ENCODE measurements at regions not wholly inside any gene's neighbourhood (a gene's known extent, or its start where the extent isn't known, plus 50 kb on each side); places are given as distances from the start of the nearest gene placed in this dataset.

GRCh38 chr2:147408357-147408756 lies 436.5 kb upstream of the ACVR2A start:
- DNase-seq (ENCODE audit: low read depth in 1 of 2, low spot score in 1 of 2), result no peak
- TF ChIP-seq POLR2AphosphoS5 (IDR thresholded peaks at IDR 0.05; ENCODE audit: low read depth), result no peak
- TF ChIP-seq, protein P1, sequence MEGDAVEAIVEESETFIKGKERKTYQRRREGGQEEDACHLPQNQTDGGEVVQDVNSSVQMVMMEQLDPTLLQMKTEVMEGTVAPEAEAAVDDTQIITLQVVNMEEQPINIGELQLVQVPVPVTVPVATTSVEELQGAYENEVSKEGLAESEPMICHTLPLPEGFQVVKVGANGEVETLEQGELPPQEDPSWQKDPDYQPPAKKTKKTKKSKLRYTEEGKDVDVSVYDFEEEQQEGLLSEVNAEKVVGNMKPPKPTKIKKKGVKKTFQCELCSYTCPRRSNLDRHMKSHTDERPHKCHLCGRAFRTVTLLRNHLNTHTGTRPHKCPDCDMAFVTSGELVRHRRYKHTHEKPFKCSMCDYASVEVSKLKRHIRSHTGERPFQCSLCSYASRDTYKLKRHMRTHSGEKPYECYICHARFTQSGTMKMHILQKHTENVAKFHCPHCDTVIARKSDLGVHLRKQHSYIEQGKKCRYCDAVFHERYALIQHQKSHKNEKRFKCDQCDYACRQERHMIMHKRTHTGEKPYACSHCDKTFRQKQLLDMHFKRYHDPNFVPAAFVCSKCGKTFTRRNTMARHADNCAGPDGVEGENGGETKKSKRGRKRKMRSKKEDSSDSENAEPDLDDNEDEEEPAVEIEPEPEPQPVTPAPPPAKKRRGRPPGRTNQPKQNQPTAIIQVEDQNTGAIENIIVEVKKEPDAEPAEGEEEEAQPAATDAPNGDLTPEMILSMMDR (IDR thresholded peaks at IDR 0.05; ENCODE audit: insufficient read depth, low read length), result no peak
- no peak for TF ChIP-seq REST (IDR thresholded peaks at IDR 0.05; ENCODE audit: insufficient replicate concordance, low read depth)
- no peak for TF ChIP-seq SPI1 (IDR thresholded peaks at IDR 0.05; ENCODE audit: borderline replicate concordance, low read depth)
- TF ChIP-seq GABPA (IDR thresholded peaks at IDR 0.05; ENCODE audit: low read depth), result no peak
- Histone ChIP-seq H3K27me3 (ENCODE audit: insufficient read depth, poor library complexity, severe bottlenecking) (no peaks in the 10 kb centered on the region), H3K27ac (replicated peaks) (no peak overlapping the region), H3K4me3 (replicated peaks; ENCODE audit: insufficient read depth, low read length) (no peak overlapping the region)

DNA sequence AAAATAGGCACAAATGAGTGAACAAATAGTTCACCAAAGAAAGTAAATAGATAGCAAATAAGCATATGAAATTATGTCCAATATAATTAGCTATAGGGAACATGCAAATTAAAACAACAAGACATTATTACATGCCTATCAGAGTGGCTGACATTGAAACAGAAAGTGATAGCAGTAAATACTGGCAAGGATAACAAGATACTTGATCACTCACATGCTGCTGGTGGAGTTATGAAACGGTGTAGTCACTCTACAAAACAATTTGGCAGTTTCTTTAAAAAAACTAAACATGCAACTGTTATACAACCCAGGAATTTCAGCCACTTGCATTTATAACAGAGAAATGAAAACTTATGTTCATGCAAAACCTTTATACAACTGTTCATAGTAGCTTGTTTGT lies 439.2 kb upstream of the ACVR2A start:
- DNase-seq (ENCODE audit: low read depth in 1 of 2, low spot score in 1 of 2), result no peak
- TF ChIP-seq GABPA (IDR thresholded peaks at IDR 0.05; ENCODE audit: low read depth), result no peak
- no peak for TF ChIP-seq POLR2AphosphoS5 (IDR thresholded peaks at IDR 0.05; ENCODE audit: low read depth)
- TF ChIP-seq REST (IDR thresholded peaks at IDR 0.05; ENCODE audit: insufficient replicate concordance, low read depth), result no peak
- TF ChIP-seq SPI1 (IDR thresholded peaks at IDR 0.05; ENCODE audit: borderline replicate concordance, low read depth), result no peak
- TF ChIP-seq, protein P1 (IDR thresholded peaks at IDR 0.05; ENCODE audit: insufficient read depth, low read length), result no peak
- Histone ChIP-seq H3K27me3 (ENCODE audit: insufficient read depth, poor library complexity, severe bottlenecking) (no peaks in the 10 kb centered on the region), H3K27ac (replicated peaks) (no peak overlapping the region), H3K4me3 (replicated peaks; ENCODE audit: insufficient read depth, low read length) (no peak overlapping the region)

DNA sequence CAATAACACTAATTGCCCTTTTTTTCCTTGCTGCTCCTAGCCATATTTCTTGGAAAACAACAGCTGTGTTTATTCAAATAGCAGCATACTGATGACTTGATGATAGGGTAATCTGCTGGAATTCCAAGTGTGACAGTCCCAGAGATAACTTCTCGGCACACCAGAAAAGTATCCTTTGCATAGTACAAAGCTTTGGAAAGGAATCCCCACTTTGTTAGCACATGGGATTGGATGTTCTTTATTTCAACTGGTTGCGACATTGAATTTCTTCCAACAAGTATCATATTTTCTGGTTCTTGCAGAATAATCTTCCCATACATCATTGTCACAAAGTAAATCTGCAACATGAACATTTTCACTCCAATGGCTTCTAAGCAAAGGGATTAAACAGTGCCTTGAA lies 445.8 kb upstream of the ACVR2A start:
- no peak for DNase-seq (ENCODE audit: low read depth in 1 of 2, low spot score in 1 of 2)

GRCh38 chr2:147398301-147398700 lies 446.5 kb upstream of the ACVR2A start:
- no peak for TF ChIP-seq POLR2AphosphoS5 (IDR thresholded peaks at IDR 0.05; ENCODE audit: low read depth)
- no peak for TF ChIP-seq SPI1 (IDR thresholded peaks at IDR 0.05; ENCODE audit: borderline replicate concordance, low read depth)
- TF ChIP-seq GABPA (IDR thresholded peaks at IDR 0.05; ENCODE audit: low read depth), result no peak
- no peak for TF ChIP-seq REST (IDR thresholded peaks at IDR 0.05; ENCODE audit: insufficient replicate concordance, low read depth)
- TF ChIP-seq, protein P1 (IDR thresholded peaks at IDR 0.05; ENCODE audit: insufficient read depth, low read length), result no peak
- Histone ChIP-seq H3K4me3 (replicated peaks; ENCODE audit: insufficient read depth, low read length) (no peak overlapping the region), H3K27ac (replicated peaks) (no peak overlapping the region), H3K27me3 (ENCODE audit: insufficient read depth, poor library complexity, severe bottlenecking) (no peaks in the 10 kb centered on the region)
- DNase-seq (ENCODE audit: low read depth in 1 of 2, low spot score in 1 of 2), result no peak

More for the DNA sequence above, 445.8 kb upstream of the ACVR2A start:
- Histone ChIP-seq H3K27me3 (ENCODE audit: insufficient read depth, poor library complexity, severe bottlenecking) (no peaks in the 10 kb centered on the region), H3K4me3 (replicated peaks; ENCODE audit: insufficient read depth, low read length) (no peak overlapping the region), H3K27ac (replicated peaks) (no peak overlapping the region)
- TF ChIP-seq GABPA (IDR thresholded peaks at IDR 0.05; ENCODE audit: low read depth) (no peak), SPI1 (IDR thresholded peaks at IDR 0.05; ENCODE audit: borderline replicate concordance, low read depth) (no peak)

Data from HL-60 (cell line).